ENCODE measurements at regions not wholly inside any gene's neighbourhood (a gene's known extent, or its start where the extent isn't known, plus 50 kb on each side); places are given as distances from the start of the nearest gene placed in this dataset.

- Histone ChIP-seq H2BK20ac (ENCODE audit: low read depth, low read length, poor library complexity, severe bottlenecking) (no peak overlapping the region), H2BK5ac (ENCODE audit: insufficient read length, low read length) (no peak overlapping the region), H4K91ac (ENCODE audit: insufficient read length, low read depth, low read length) (no peak overlapping the region), H3K4ac (ENCODE audit: low read depth, low read length) (no peak overlapping the region), H2BK15ac (ENCODE audit: low read depth, low read length) (no peak overlapping the region), H3K18ac (ENCODE audit: insufficient read length, low read depth, low read length) (no peak overlapping the region), H2AK5ac (ENCODE audit: insufficient read length, low read length) (no peak overlapping the region), H3K23me2 (ENCODE audit: insufficient read length, low read depth, low read length, poor library complexity, severe bottlenecking) (no peaks in the 10 kb centered on the region), H2BK12ac (ENCODE audit: insufficient read length, low read depth, low read length) (no peak overlapping the region), H2AFZ (ENCODE audit: low read length) (no peak overlapping the region), H3K9me3 (ENCODE audit: control insufficient read depth, low read depth, low read length) (peaks cover 10% of the 10 kb centered on the region), H3T11ph (ENCODE audit: low read length) (no peak overlapping the region), H3K27me3 (ENCODE audit: insufficient read depth, low read length) (no peaks in the 10 kb centered on the region), H3K56ac (ENCODE audit: insufficient read length, low read depth, low read length) (no peak overlapping the region), H4K20me1 (ENCODE audit: control insufficient read depth, insufficient read depth, insufficient read length) (no peaks in the 10 kb centered on the region), H2BK120ac (ENCODE audit: low read depth, low read length, poor library complexity, severe bottlenecking) (no peak overlapping the region), H3K14ac (ENCODE audit: insufficient read depth, low read length) (no peak overlapping the region), H3K23ac (ENCODE audit: insufficient read length, low read depth, low read length) (no peak overlapping the region), H4K5ac (ENCODE audit: insufficient read length, low read depth, low read length) (no peak overlapping the region), H3K9ac (ENCODE audit: extremely low read depth, insufficient read length, low read length) (no peak overlapping the region), H3K4me2 (ENCODE audit: insufficient read depth, insufficient read length, low read length) (no peak overlapping the region), H3K27ac (ENCODE audit: insufficient read length, low read depth, low read length) (no peak overlapping the region), H3K79me2 (ENCODE audit: insufficient read depth, low read length) (no peaks in the 10 kb centered on the region), H3K79me1 (ENCODE audit: insufficient read depth, low read depth, low read length, poor library complexity, severe bottlenecking) (no peaks in the 10 kb centered on the region), H4K8ac (replicated peaks; ENCODE audit: insufficient read length, low read depth, low read length) (no peak overlapping the region), H3K4me1 (ENCODE audit: insufficient read depth, low read length) (no peaks in the 10 kb centered on the region)
- Mint-ChIP-seq H3K27ac (no peak overlapping the region), H3K4me3 (no peak overlapping the region; a peak in 1 of 5 replicates), H3K4me1 (peaks cover 2 to 3% of the 10 kb centered on the region in 2 experiments; a peak in 3 of 4 replicates), H3K27me3 (ENCODE audit: low read depth) (no peaks in the 10 kb centered on the region), H3K9me3 (peaks cover 36 to 39% of the 10 kb centered on the region in 2 experiments), H3K36me3 (ENCODE audit: insufficient read depth in 1 of 3, low read depth in 3 of 3) (peaks cover 6 to 41% (median 10%) of the 10 kb centered on the region in 3 experiments)
- WGBS (ENCODE audit: extremely low coverage, insufficient read length, low lambda C conversion rate): no CpG with 5 or more reads among the region's 2 CpGs
- no peak for DNase-seq
- TF ChIP-seq, protein P1, sequence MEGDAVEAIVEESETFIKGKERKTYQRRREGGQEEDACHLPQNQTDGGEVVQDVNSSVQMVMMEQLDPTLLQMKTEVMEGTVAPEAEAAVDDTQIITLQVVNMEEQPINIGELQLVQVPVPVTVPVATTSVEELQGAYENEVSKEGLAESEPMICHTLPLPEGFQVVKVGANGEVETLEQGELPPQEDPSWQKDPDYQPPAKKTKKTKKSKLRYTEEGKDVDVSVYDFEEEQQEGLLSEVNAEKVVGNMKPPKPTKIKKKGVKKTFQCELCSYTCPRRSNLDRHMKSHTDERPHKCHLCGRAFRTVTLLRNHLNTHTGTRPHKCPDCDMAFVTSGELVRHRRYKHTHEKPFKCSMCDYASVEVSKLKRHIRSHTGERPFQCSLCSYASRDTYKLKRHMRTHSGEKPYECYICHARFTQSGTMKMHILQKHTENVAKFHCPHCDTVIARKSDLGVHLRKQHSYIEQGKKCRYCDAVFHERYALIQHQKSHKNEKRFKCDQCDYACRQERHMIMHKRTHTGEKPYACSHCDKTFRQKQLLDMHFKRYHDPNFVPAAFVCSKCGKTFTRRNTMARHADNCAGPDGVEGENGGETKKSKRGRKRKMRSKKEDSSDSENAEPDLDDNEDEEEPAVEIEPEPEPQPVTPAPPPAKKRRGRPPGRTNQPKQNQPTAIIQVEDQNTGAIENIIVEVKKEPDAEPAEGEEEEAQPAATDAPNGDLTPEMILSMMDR (conservative IDR thresholded peaks at IDR 0.05): no peak
These were observed 68.9 kb upstream of the RNU6-1 start for GRCh38 chr15:67908756-67909155.
